ENCODE measurements at regions not wholly inside any gene's neighbourhood (a gene's known extent, or its start where the extent isn't known, plus 50 kb on each side); places are given as distances from the start of the nearest gene placed in this dataset.

DNA sequence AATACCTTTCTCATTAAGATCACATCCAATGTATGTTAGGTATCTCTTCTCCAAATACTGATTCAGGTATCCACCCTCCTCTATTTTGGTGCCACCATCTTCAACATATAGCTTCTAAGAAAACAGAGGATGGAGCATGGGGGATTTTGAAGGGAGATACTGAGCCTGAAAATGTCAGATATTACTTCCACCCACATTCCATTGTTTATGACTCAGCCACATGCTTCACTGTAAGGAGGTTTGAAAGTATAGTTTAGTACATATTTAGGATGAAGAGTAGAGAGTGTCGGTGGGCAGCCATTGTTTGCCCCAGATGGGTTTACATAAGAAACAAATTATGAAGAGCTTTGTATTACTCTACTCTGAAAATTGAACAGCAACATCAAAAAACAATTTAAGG, 286.7 kb downstream of the TFAP2B start:
- TF ChIP-seq EZH2 (IDR thresholded peaks at IDR 0.05; ENCODE audit: low read length, missing control alignments) = no peak
- TF ChIP-seq, protein P1, sequence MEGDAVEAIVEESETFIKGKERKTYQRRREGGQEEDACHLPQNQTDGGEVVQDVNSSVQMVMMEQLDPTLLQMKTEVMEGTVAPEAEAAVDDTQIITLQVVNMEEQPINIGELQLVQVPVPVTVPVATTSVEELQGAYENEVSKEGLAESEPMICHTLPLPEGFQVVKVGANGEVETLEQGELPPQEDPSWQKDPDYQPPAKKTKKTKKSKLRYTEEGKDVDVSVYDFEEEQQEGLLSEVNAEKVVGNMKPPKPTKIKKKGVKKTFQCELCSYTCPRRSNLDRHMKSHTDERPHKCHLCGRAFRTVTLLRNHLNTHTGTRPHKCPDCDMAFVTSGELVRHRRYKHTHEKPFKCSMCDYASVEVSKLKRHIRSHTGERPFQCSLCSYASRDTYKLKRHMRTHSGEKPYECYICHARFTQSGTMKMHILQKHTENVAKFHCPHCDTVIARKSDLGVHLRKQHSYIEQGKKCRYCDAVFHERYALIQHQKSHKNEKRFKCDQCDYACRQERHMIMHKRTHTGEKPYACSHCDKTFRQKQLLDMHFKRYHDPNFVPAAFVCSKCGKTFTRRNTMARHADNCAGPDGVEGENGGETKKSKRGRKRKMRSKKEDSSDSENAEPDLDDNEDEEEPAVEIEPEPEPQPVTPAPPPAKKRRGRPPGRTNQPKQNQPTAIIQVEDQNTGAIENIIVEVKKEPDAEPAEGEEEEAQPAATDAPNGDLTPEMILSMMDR (conservative IDR thresholded peaks at IDR 0.05 in 1 of 2, IDR thresholded peaks at IDR 0.05 in 1 of 2; ENCODE audit: low read depth in 1 of 2, low read length in 2 of 2) = no peak
- no peak overlapping the region for H3K4me2 ChIP-seq (ENCODE audit: extremely low read depth, insufficient read depth, low read length)
- no peaks in the 10 kb centered on the region for H3K79me2 ChIP-seq (ENCODE audit: control insufficient read depth, insufficient read depth, low read length)
- H4K20me1 ChIP-seq (ENCODE audit: control insufficient read depth, extremely low read depth, insufficient read depth, low read length) = no peaks in the 10 kb centered on the region
- H3K4me3 ChIP-seq (replicated peaks in 1 of 4; ENCODE audit: control extremely low read depth in 1 of 4, insufficient read depth in 1 of 4, low read depth in 3 of 4, low read length in 4 of 4) = no peak overlapping the region
- H3K9ac ChIP-seq (ENCODE audit: insufficient read depth, low read length) = no peak overlapping the region
- H3K4me1 ChIP-seq (ENCODE audit: control insufficient read depth, extremely low read depth, insufficient read depth, low read length) = no peaks in the 10 kb centered on the region
- no peak overlapping the region for H2AFZ ChIP-seq (ENCODE audit: low read length)
- no peaks in the 10 kb centered on the region for H3K27me3 ChIP-seq (ENCODE audit: control insufficient read depth, insufficient read depth, low read length)
- H3K36me3 ChIP-seq (ENCODE audit: control insufficient read depth, insufficient read depth, low read length) = no peaks in the 10 kb centered on the region
- H3K9me3 ChIP-seq (ENCODE audit: control insufficient read depth, insufficient read depth, low read depth, low read length) = no peaks in the 10 kb centered on the region
- no peak for DNase-seq (ENCODE audit: low read depth in 2 of 2)
- no peak overlapping the region for H3K27ac ChIP-seq (ENCODE audit: insufficient read depth, low read length)

DNA sequence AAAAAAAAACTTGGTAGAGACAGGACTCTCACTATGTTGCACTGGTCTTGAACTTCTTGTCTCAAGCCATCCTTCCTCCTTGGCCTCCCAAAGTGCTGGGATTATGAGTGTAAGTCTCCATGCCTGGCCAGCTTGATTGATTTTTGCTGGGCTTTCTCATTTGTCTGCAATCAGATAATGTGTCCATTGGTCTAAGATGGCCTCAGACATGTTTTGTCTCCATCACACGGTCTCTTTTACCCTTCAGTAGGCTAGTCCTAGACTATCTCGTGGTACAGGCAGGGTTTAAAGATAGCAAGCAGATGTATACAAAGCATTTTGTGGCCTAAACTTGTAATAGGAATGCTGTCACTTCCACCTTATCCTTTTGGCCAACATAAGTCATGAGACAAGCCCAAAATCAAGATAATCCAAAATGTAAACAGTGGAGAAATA, 289.1 kb downstream of the TFAP2B start:
- DNase-seq (ENCODE audit: low read depth in 2 of 2) = no peak
- H3K9ac ChIP-seq (ENCODE audit: insufficient read depth, low read length) = no peak overlapping the region
- no peak overlapping the region for H3K27ac ChIP-seq (ENCODE audit: insufficient read depth, low read length)
- H3K9me3 ChIP-seq (ENCODE audit: control insufficient read depth, insufficient read depth, low read depth, low read length) = no peaks in the 10 kb centered on the region
- TF ChIP-seq, protein P1 (conservative IDR thresholded peaks at IDR 0.05 in 1 of 2, IDR thresholded peaks at IDR 0.05 in 1 of 2; ENCODE audit: low read depth in 1 of 2, low read length in 2 of 2) = no peak
- no peak for TF ChIP-seq EZH2 (IDR thresholded peaks at IDR 0.05; ENCODE audit: low read length, missing control alignments)
- no peaks in the 10 kb centered on the region for H3K4me1 ChIP-seq (ENCODE audit: control insufficient read depth, extremely low read depth, insufficient read depth, low read length)
- H3K36me3 ChIP-seq (ENCODE audit: control insufficient read depth, insufficient read depth, low read length) = no peaks in the 10 kb centered on the region
- H3K4me3 ChIP-seq (replicated peaks in 1 of 4; ENCODE audit: control extremely low read depth in 1 of 4, insufficient read depth in 1 of 4, low read depth in 3 of 4, low read length in 4 of 4) = no peak overlapping the region
- H4K20me1 ChIP-seq (ENCODE audit: control insufficient read depth, extremely low read depth, insufficient read depth, low read length) = no peaks in the 10 kb centered on the region
- no peak overlapping the region for H3K4me2 ChIP-seq (ENCODE audit: extremely low read depth, insufficient read depth, low read length)
- no peaks in the 10 kb centered on the region for H3K79me2 ChIP-seq (ENCODE audit: control insufficient read depth, insufficient read depth, low read length)
- H3K27me3 ChIP-seq (ENCODE audit: control insufficient read depth, insufficient read depth, low read length) = no peaks in the 10 kb centered on the region
- no peak overlapping the region for H2AFZ ChIP-seq (ENCODE audit: low read length)

DNA sequence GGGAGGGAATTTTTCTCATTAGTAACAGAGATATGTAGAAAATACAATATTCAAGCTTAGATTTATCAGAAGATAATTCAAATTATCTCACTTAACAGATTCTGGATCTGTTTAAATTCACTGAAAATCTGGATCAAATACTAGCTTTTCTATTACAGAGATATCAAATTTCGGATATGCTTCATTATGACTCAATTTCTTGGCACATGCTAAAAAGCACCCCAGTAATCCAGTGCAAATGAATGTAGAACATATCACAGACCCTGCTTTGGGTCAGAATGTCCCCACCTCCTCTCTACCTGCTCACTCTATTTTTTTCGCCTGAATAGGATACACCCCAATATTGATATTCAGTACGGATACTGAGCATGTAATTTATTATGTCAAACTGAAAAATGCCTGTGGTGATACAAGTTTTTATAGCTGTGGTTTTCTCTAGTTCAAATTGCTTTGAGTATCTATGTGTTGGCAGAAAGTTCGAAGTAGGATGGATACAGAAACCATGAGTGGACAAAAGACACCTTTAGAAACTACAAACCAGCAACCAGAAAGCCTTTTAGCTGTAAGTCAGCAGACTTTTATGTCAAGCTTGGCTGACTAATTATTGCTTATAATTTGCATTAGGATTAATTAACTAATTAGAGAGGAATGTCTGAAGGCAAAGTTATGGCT, 290.0 kb downstream of the TFAP2B start:
- H2AFZ ChIP-seq (ENCODE audit: low read length) = no peak overlapping the region
- no peak overlapping the region for H3K27ac ChIP-seq (ENCODE audit: insufficient read depth, low read length)

More for the DNA sequence above, 290.0 kb downstream of the TFAP2B start:
- Histone ChIP-seq H3K4me1 (ENCODE audit: control insufficient read depth, extremely low read depth, insufficient read depth, low read length) (no peaks in the 10 kb centered on the region), H3K4me3 (replicated peaks in 1 of 4; ENCODE audit: control extremely low read depth in 1 of 4, insufficient read depth in 1 of 4, low read depth in 3 of 4, low read length in 4 of 4) (no peak overlapping the region), H3K9me3 (ENCODE audit: control insufficient read depth, insufficient read depth, low read depth, low read length) (no peaks in the 10 kb centered on the region), H3K4me2 (ENCODE audit: extremely low read depth, insufficient read depth, low read length) (no peak overlapping the region), H4K20me1 (ENCODE audit: control insufficient read depth, extremely low read depth, insufficient read depth, low read length) (no peaks in the 10 kb centered on the region), H3K9ac (ENCODE audit: insufficient read depth, low read length) (no peak overlapping the region), H3K36me3 (ENCODE audit: control insufficient read depth, insufficient read depth, low read length) (no peaks in the 10 kb centered on the region), H3K27me3 (ENCODE audit: control insufficient read depth, insufficient read depth, low read length) (no peaks in the 10 kb centered on the region), H3K79me2 (ENCODE audit: control insufficient read depth, insufficient read depth, low read length) (no peaks in the 10 kb centered on the region)
- TF ChIP-seq, protein P1 (conservative IDR thresholded peaks at IDR 0.05 in 1 of 2, IDR thresholded peaks at IDR 0.05 in 1 of 2; ENCODE audit: low read depth in 1 of 2, low read length in 2 of 2) = no peak
- TF ChIP-seq EZH2 (IDR thresholded peaks at IDR 0.05; ENCODE audit: low read length, missing control alignments) = no peak
- no peak for DNase-seq (ENCODE audit: low read depth in 2 of 2)
